Lower lobe of right lung (tissue), 2 donors: ENCODE measurements at regions not wholly inside any gene's neighbourhood (a gene's known extent, or its start where the extent isn't known, plus 50 kb on each side); places are given as distances from the start of the nearest gene placed in this dataset.

ENCODE experiments used
- ATAC-seq, 2 donors: fragments of 200-7000 bp; cut with Tn5 transposase; one replicate each; pipeline ENCODE4 v1.9.1; 2020 to 2022; ENCODE audit warnings: mild to moderate bottlenecking in 2 of 2, moderate library complexity in 2 of 2
- DNase-seq: peaks from one replicate; pipeline ENCODE4 v3.0.0-alpha.2; 2020
- H3K27ac ChIP-seq: fragments of 200-600 bp; one replicate; pipeline ENCODE4 v1.8.0; 2022
- H3K27me3 ChIP-seq: fragments of 200-600 bp; one replicate; pipeline ENCODE4 v1.8.0; 2022; ENCODE audit warnings: low read depth
- H3K36me3 ChIP-seq: fragments of 200-600 bp; one replicate; pipeline ENCODE4 v1.8.0; 2022; ENCODE audit warnings: mild to moderate bottlenecking
- H3K4me1 ChIP-seq: fragments of 200-600 bp; one replicate; pipeline ENCODE4 v1.8.0; 2022
- H3K4me3 ChIP-seq: fragments of 200-600 bp; one replicate; pipeline ENCODE4 v1.8.0; 2022; ENCODE audit warnings: mild to moderate bottlenecking
- H3K9me3 ChIP-seq: fragments of 200-600 bp; one replicate; pipeline ENCODE4 v1.8.0; 2022
- intact Hi-C: fragments of 100-400 bp; cut with DNase I; formaldehyde crosslinking; loops from one replicate; pipeline ENCODE4 v1.11.0; 2022
- TF ChIP-seq, protein P1 (sequence below): fragments of 200-600 bp; IDR thresholded peaks from one replicate; pipeline ENCODE4 v1.8.0; 2022; ENCODE audit warnings: antibody characterized with exemption, mild to moderate bottlenecking
- donor health status: DM: no; HTN: yes; CAD: no; lungs with severe emphysema.

GRCh38 chr5:74409712-74410111, 230.8 kb downstream of the ENC1 start:
- Histone ChIP-seq H3K36me3 (no peaks in the 10 kb centered on the region), H3K27ac (no peak overlapping the region), H3K9me3 (no peaks in the 10 kb centered on the region), H3K4me1 (no peaks in the 10 kb centered on the region), H3K27me3 (no peaks in the 10 kb centered on the region), H3K4me3 (no peak overlapping the region)
- intact Hi-C loops = no loop called here
- ATAC-seq (peak in 1 of 2 donors; percentile 18), DNase-seq (no peak)
- TF ChIP-seq, protein P1, sequence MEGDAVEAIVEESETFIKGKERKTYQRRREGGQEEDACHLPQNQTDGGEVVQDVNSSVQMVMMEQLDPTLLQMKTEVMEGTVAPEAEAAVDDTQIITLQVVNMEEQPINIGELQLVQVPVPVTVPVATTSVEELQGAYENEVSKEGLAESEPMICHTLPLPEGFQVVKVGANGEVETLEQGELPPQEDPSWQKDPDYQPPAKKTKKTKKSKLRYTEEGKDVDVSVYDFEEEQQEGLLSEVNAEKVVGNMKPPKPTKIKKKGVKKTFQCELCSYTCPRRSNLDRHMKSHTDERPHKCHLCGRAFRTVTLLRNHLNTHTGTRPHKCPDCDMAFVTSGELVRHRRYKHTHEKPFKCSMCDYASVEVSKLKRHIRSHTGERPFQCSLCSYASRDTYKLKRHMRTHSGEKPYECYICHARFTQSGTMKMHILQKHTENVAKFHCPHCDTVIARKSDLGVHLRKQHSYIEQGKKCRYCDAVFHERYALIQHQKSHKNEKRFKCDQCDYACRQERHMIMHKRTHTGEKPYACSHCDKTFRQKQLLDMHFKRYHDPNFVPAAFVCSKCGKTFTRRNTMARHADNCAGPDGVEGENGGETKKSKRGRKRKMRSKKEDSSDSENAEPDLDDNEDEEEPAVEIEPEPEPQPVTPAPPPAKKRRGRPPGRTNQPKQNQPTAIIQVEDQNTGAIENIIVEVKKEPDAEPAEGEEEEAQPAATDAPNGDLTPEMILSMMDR = no peak

DNA sequence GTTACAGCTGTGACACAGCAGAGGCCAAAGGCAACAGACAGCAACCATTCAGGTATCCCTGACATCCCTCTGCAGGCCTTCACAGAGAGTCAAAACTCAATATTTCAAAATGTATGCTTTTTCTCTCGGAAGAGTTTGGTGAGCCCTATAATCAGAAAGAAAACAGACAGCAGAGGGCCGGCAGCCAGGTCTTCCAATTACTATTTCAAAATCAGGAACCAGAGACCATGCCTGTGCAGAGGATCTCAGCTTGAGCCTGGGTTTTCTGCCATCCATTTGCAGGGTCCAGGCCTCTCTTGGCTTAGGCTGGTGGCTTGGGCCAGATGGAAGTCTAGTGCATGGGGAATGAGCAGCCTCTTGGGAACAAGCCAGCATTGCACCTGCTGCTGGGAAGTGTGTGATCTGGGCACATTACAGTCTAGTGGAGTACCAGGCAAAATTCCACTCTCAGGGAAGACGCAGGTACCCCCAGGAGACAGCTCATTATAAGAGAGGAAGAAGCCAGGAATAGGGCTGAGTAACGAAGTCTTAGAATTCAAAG, 231.3 kb downstream of the ENC1 start:
- Histone ChIP-seq H3K4me3 (no peak overlapping the region), H3K27me3 (no peaks in the 10 kb centered on the region), H3K27ac (no peak overlapping the region), H3K9me3 (no peaks in the 10 kb centered on the region), H3K36me3 (no peaks in the 10 kb centered on the region), H3K4me1 (no peaks in the 10 kb centered on the region)
- DNase-seq = no peak
- TF ChIP-seq, protein P1 = no peak
- peak; percentile 22 to 55 for ATAC-seq
- intact Hi-C loops = no loop called here

DNA sequence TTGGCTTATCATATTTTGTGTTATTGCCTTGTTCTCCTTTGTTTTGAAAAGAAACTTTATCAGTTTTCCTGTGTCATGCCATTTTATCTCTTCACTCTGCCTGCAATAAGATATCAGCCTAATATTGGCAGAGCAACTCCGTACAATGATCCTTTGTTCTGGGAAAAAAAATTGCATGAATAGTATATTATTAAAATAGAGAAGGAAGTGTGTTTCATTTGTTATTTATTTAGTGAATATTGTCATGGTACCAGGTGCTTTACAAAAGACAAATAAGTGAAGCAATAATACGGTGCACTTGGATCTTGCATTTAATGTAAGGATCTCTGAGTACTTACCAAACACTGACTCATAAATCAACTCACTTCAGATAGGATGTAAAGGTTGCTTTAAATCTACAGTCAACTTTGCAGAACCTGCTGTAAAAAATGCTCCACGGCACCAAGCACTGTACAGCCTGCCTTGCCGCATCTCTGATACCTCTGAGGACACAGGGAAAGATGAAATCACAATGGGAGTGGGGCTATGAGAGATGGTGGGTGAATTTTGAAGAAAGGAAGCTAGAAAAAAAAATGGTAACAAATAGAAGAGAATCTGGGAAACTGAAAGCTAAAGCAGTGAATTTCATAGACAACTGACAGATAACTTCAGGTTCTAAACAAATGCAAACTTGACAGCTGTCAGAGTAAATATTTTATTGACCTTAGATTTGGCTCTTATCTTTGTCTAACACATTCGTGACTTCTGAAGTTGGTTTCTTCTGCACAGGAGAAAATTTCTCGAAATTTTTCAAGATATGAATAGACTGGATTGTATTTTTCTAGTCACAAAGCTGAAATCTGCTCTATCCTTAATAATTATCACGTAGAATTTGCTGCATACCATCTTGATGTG, 232.1 kb downstream of the ENC1 start:
- TF ChIP-seq, protein P1 = no peak
- Histone ChIP-seq H3K27ac (no peak overlapping the region), H3K4me1 (no peaks in the 10 kb centered on the region), H3K4me3 (no peak overlapping the region), H3K36me3 (no peaks in the 10 kb centered on the region), H3K27me3 (no peaks in the 10 kb centered on the region), H3K9me3 (no peaks in the 10 kb centered on the region)
- intact Hi-C loops = no loop called here
- DNase-seq (no peak), ATAC-seq (peak; percentile 31 to 62)

DNA sequence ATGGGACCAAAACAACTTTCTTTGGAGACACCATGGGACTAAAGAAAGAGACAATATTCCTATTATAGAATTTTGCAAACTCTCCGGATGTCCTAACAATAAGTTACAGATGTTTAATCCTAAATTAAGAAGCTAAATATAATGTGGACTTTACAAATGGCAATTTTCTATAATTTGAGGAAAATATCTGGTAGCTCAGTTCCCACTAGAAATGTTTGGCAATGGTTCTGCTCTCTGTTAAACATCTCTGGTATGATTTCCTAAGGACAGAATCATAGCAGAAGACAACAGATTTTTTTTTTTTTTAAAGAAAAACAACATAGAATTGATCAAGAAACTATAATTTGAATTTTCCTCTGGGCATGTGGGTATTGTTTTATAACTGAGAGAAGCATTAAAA, 232.8 kb downstream of the ENC1 start:
- no peak overlapping the region for H3K27ac ChIP-seq
- TF ChIP-seq, protein P1 = no peak
- no peak for DNase-seq
- no peaks in the 10 kb centered on the region for H3K9me3 ChIP-seq
- ATAC-seq = no peak
- no peak overlapping the region for H3K4me3 ChIP-seq
- H3K36me3 ChIP-seq = no peaks in the 10 kb centered on the region
- intact Hi-C loops = no loop called here
- no peaks in the 10 kb centered on the region for H3K4me1 ChIP-seq
- no peaks in the 10 kb centered on the region for H3K27me3 ChIP-seq

DNA sequence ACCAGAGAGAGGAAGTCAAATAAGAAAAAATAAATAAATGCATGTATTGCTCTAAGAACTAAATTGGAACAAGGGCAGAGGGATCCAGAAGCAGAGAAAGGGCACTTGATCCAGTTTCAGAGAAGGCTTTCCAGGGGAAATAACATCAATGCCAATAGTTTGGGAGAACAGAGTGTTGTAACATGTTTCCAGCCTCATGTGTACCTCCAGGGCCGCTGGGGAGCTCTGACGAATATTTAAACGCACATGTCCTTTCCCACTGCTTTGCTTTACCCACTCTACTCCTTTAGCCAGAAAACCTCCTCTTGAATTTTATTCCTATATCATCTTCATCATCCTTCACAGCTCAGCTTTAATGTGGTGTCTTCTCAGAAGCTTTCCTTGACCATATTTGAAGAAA, 233.7 kb downstream of the ENC1 start:
- Histone ChIP-seq H3K27ac (no peak overlapping the region), H3K4me1 (no peaks in the 10 kb centered on the region), H3K9me3 (no peaks in the 10 kb centered on the region), H3K27me3 (no peaks in the 10 kb centered on the region), H3K36me3 (no peaks in the 10 kb centered on the region), H3K4me3 (no peak overlapping the region)
- no peak for DNase-seq
- intact Hi-C loops = no loop called here
- TF ChIP-seq, protein P1 = no peak
- ATAC-seq = peak; percentile 36 to 72
